Progenitor cell of endocrine pancreas (in vitro differentiated cells): ENCODE measurements at regions not wholly inside any gene's neighbourhood (a gene's known extent, or its start where the extent isn't known, plus 50 kb on each side); places are given as distances from the start of the nearest gene placed in this dataset.
A peak's percentile ranks its signal among the peaks of the same experiment; 100 is the strongest.

ENCODE experiments used
- DNase-seq: peaks from one replicate; pipeline ENCODE4 v3.0.0; 2021; ENCODE audit warnings: low spot score; ENCODE audit not compliant: unreplicated experiment
- H3K27ac Mint-ChIP-seq: 2 replicates; pipeline ENCODE4 v1.8.0; 2021; ENCODE audit warnings: mild to moderate bottlenecking, moderate library complexity, mixed read lengths
- H3K27me3 Mint-ChIP-seq: 2 replicates; pipeline ENCODE4 v1.8.0; 2021; ENCODE audit warnings: mixed read lengths
- H3K36me3 Mint-ChIP-seq: 2 replicates; pipeline ENCODE4 v1.8.0; 2022; ENCODE audit warnings: mixed read lengths; ENCODE audit not compliant: insufficient read depth
- H3K4me1 Mint-ChIP-seq: 2 replicates; pipeline ENCODE4 v1.8.0; 2021; ENCODE audit warnings: low read depth, mixed read lengths
- H3K4me3 Mint-ChIP-seq: 2 replicates; pipeline ENCODE4 v1.8.0; 2021; ENCODE audit warnings: low read depth, mild to moderate bottlenecking, moderate library complexity, mixed read lengths
- H3K9me3 Mint-ChIP-seq: 2 replicates; pipeline ENCODE4 v1.8.0; 2021; ENCODE audit warnings: low read depth, mixed read lengths
- CTCF ChIP-seq: fragments of 200-600 bp; sonication (generic); IDR thresholded peaks from one replicate; pipeline ENCODE4 v1.5.0; 2021; ENCODE audit warnings: antibody characterized with exemption, mild to moderate bottlenecking; ENCODE audit not compliant: unreplicated experiment

DNA sequence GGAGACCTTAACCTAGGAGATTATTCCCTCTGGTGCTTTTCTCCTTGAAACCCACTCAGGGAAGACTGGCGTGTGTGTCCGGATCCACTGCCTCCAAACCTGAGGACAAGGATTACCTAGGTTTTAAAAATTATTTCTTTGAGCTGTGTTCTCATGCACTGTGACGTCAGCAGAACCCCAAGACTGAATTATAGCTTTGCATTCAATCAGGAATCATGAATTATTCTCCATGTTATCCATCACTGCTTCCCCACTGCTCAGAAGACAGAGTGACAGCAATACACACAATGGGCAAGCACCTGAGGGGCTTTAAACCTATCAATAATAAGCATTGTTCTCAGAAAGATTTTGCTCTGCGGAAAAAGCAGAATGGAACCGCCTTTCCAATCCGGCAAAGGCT, 253.2 kb upstream of the FOXD3 start:
- Mint-ChIP-seq H3K9me3 (no peaks in the 10 kb centered on the region), H3K36me3 (no peaks in the 10 kb centered on the region), H3K4me1 (peaks cover 2% of the 10 kb centered on the region), H3K4me3 (no peak overlapping the region), H3K27ac (no peak overlapping the region), H3K27me3 (peaks cover 26% of the 10 kb centered on the region)
- no peak for TF ChIP-seq CTCF
- DNase-seq = no peak

- peaks cover 49% of the 10 kb centered on the region for H3K27me3 Mint-ChIP-seq
- peak; percentile 33 for TF ChIP-seq CTCF
- no peak overlapping the region for H3K27ac Mint-ChIP-seq
- peak overlapping the region; percentile 69 for H3K4me3 Mint-ChIP-seq
- H3K9me3 Mint-ChIP-seq = peaks cover 3% of the 10 kb centered on the region
- H3K36me3 Mint-ChIP-seq = peaks cover 2% of the 10 kb centered on the region
- peaks cover 2% of the 10 kb centered on the region for H3K4me1 Mint-ChIP-seq
- no peak for DNase-seq
These were observed 248.8 kb upstream of the FOXD3 start for GRCh38 chr1:63073309-63074306.

DNA sequence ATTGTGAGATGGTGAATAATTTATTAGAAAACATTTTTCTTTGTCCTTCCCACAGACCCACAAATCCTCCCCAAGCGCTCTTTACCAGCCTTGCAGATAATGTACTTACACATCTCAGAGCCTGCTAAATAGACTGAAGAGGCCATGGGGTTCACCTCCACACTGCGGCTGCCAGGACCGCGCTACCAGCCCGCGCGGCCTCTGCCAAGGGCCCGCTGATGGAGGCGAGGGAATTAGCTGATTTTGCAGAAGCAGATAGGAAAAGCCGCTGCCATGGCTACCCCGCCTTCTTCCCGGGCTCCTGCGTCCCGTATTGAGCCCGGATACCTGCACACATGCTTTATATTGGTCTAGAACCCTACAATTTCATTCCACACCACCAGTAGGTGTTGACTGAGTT, 248.0 kb upstream of the FOXD3 start:
- TF ChIP-seq CTCF = no peak
- Mint-ChIP-seq H3K4me1 (peaks cover 2% of the 10 kb centered on the region), H3K9me3 (peaks cover 3% of the 10 kb centered on the region), H3K27me3 (peaks cover 49% of the 10 kb centered on the region), H3K27ac (no peak overlapping the region), H3K36me3 (peaks cover 2% of the 10 kb centered on the region), H3K4me3 (peak overlapping the region; percentile 69)
- no peak for DNase-seq

DNA sequence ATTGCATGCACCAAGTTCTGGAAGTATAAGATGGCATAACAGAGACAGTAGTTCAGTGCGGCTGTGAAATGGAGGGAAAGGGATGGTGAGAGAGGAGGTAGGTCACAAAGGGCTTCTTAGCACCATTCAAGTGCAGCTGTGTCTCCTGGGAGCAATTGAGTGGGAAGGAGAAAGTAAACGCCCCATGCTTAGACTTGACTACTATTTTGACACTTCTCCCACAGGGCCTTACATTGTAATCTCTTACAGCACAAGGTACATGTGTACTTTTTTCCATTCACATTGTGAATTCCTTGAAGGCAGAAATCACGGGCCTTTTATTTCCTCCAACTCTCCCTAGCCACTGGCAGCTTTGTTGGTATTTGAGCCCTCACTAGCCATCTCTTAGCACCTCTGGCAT, 239.6 kb upstream of the FOXD3 start:
- Mint-ChIP-seq H3K4me1 (peaks cover under 1% of the 10 kb centered on the region), H3K27ac (no peak overlapping the region), H3K36me3 (no peaks in the 10 kb centered on the region), H3K9me3 (no peaks in the 10 kb centered on the region), H3K4me3 (no peak overlapping the region), H3K27me3 (peaks cover 3% of the 10 kb centered on the region)
- DNase-seq = no peak
- no peak for TF ChIP-seq CTCF

DNA sequence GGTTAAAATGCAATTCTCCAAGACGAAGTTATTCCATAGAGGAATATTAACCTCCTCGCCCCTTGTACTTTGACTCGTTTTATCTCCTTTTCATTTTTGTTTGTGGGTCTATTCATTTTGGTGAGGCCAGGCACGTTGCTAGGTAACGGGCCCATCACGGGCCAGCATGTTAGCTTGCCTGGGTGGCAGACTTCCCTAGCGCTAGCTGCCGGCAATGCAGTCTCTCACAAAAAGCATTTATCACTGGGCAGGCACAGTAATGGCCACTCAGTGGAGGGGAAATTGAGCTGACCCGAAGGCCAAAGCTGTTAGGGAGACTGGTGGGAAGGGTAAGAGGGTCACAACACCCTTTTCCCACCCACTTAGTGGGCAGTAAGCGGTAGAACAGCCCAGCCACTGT, 234.4 kb upstream of the FOXD3 start:
- H3K27ac Mint-ChIP-seq = peak overlapping the region; percentile 91
- peaks cover 3% of the 10 kb centered on the region for H3K27me3 Mint-ChIP-seq
- DNase-seq = peak; percentile 45
- no peaks in the 10 kb centered on the region for H3K36me3 Mint-ChIP-seq
- H3K4me1 Mint-ChIP-seq = peaks cover 8% of the 10 kb centered on the region
- H3K9me3 Mint-ChIP-seq = peaks cover 4% of the 10 kb centered on the region
- H3K4me3 Mint-ChIP-seq = no peak overlapping the region
- TF ChIP-seq CTCF = peak; percentile 54
